Erythroblast (primary cell): ENCODE measurements at regions not wholly inside any gene's neighbourhood (a gene's known extent, or its start where the extent isn't known, plus 50 kb on each side); places are given as distances from the start of the nearest gene placed in this dataset.

Experiments used
- GATA1 ChIP-seq: IDR thresholded peaks from 2 replicates; pipeline ENCODE4 v1.6.1; 2011; ENCODE audit warnings: low read depth, mild to moderate bottlenecking, control low read depth, low read length, moderate library complexity
- POLR2A ChIP-seq: IDR thresholded peaks from 2 replicates; pipeline ENCODE4 v1.6.1; 2011; ENCODE audit warnings: mild to moderate bottlenecking, low read length

- TF ChIP-seq POLR2A = no peak
- TF ChIP-seq GATA1 = no peak
Observed at GRCh38 chr12:118606690-118607089, 230.3 kb downstream of the SUDS3 start.
